GM18907 (cell line): ENCODE measurements at regions not wholly inside any gene's neighbourhood (a gene's known extent, or its start where the extent isn't known, plus 50 kb on each side); places are given as distances from the start of the nearest gene placed in this dataset.
"Not testable (repeated sequence)": the region's sequence is repeated elsewhere in the genome, so short reads cannot be mapped to it uniquely, and the experiment has no call there.

Experiments
- ATAC-seq: cut with Tn5 transposase; IDR thresholded peaks from one replicate; pipeline ENCODE4 v1.9.1; 2021; ENCODE audit warnings: mild to moderate bottlenecking, moderate library complexity; ENCODE audit not compliant: unreplicated experiment

DNA sequence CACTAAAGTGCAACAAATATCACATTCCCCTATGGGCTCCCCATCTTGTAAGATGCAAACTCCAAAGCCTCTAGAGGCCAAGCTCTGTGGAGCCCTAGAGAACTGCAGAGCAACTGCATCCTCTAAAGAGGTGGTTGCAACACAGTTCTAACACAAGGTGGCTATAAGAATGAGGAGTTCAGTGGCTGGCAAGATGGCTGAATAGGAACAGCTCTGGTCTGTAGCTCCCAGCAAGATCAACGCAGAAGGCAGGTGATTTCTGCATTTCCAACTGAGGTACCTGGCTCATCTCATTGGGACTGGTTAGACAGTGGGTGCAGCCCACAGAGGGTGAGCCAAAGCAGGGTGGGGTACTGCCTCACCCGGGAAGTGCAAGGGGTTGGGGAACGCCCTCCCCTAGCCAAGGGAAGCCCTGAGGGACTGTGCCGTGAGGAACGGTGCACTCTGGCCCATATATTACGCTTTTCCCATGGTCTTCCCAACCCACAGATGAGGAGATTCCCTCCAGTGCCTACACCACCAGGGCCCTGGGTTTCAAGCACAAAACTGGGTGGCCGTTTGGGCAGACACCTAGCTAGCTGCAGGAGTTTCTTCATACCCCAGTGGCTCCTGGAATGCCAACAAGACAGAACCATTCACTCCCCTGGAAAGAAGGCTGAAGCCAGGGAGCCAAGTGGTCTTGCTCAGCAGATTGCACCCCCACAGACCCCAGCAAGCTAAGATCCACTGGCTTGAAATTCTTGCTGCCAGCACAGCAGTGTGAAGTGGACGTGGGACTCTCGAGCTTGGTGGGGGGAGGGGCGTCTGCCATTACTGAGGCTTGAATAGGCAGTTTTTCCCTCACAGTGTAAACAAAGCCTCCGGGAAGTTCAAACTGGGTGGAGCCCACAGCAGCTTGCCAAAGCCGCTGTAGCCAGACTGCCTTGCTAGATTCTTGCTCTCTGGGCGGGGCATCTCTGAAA, 188.6 kb upstream of the EGLN3 start:
- not testable (repeated sequence) for ATAC-seq

GRCh38 chr14:34138175-34138574, 187.3 kb upstream of the EGLN3 start:
- ATAC-seq = no peak

- ATAC-seq = no peak
Observed at GRCh38 chr14:34137001-34137745, 186.3 kb upstream of the EGLN3 start.

DNA sequence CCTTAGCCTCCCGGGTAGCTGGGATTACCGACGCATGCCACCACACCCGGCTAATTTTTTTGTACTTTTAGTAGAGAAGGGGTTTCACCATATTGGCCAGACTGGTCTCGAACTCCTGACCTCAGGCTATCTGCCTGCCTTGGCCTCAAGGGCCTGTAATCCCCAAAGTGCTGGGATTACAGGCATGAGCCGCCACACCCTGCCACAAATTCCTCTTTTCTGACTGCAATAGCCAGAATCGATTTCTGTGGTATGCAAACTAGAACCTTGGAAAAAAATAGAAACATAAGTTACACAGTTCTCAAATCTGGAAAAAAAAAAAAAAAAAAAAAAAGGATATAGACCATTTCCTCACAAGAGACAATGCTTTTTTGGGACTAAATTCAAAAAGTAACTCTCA, 184.6 kb upstream of the EGLN3 start:
- ATAC-seq = no peak

- no peak for ATAC-seq
Observed at GRCh38 chr14:34134484-34134883, 183.6 kb upstream of the EGLN3 start.

DNA sequence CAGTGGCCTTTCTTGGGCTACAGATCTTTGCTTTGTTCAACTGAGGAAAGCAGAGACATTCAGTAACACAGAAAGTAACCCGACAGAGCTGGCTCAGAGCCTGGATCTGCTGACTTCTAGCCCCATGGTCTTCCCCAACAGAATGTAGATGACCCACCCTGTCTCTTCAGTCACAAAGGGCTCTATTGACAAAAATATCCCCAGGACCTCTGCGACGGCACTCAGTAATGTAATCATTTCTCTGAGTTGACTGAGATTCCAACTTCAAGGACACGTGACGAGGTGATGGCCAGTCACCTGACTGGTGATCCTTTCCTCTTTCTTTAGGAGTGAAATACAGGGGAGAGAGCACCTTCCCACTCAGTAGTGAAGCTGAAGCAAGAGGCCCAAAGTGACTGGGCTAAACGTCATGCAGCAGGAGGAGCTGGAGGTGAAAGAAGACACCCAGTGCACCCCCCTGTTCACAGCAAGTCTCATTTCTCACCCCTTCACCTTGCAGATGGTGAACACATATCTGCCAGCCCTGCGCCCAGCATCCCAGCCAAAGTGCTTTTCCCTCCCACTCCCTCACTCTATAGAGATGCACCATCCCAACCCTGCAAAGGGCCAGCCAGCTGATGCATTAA, 179.2 kb upstream of the EGLN3 start:
- ATAC-seq = no peak

- no peak for ATAC-seq
Observed at GRCh38 chr14:34128665-34129064, 177.8 kb upstream of the EGLN3 start.

- no peak for ATAC-seq
Observed at GRCh38 chr14:34126586-34126985, 175.7 kb upstream of the EGLN3 start.

- no peak for ATAC-seq
Observed at GRCh38 chr14:34124585-34124984, 173.7 kb upstream of the EGLN3 start.

DNA sequence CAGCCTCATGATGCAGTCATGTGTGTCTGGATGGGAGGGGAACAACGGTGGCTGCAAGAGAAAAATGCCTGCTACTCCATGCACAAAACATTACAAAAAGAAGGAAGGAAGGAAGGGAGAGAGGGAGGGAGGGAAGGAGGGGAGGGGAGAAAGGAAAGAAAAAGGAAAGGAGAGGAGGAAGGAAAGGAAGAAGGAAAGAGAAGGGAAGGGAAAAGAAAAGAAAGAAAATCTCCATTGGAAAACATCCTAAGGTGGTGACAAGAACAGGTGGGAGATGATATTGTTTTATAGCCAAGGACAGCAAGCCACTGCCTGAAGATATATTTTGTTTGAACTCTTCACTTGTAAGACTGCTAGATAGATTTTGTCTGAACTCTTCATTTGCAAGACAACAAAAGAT, 171.8 kb upstream of the EGLN3 start:
- no peak for ATAC-seq

DNA sequence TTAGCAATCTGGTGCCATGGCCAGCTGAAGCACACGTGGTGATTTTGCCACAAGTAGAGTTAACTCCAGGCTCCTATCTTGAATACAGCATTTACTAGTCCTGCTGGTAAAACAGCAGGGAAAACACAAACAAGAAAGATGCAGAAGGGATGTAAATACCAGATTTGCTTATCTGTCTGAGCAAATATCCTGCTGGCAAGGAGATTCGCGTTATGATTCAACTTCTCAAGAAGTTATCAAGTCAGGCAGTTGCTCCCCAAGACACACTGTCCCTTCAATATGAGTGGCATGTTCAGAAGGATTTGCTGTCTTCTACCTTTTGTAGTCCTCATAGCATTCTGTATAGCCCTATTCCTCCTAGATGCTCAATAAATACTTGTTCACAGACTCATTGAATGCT, 171.2 kb upstream of the EGLN3 start:
- ATAC-seq = no peak

- ATAC-seq = no peak
Observed at GRCh38 chr14:34120185-34120977, 169.5 kb upstream of the EGLN3 start.

- no peak for ATAC-seq
Observed at GRCh38 chr14:34119107-34119858, 168.4 kb upstream of the EGLN3 start.

DNA sequence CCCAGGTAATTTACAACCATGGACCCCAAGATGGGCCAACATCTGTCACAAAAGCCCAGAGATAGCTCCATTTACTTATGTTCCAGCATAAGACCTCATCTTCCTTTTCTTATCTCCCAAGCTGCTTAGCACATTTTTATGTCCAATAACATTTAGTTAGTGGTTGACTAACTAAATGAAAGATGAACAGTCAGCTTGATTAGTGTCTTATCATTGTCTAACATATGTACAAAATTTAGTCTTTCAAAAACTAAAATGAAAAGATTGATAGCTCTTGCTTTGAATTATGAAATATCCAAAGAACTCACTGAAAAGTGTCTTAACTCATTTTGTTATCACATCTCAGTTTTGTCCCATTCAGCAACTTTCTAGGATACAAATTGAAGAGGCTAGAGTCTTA, 163.1 kb upstream of the EGLN3 start:
- ATAC-seq = no peak

GRCh38 chr14:34113005-34113511, 162.2 kb upstream of the EGLN3 start:
- ATAC-seq = no peak

GRCh38 chr14:34111953-34112352, 161.1 kb upstream of the EGLN3 start:
- no peak for ATAC-seq

DNA sequence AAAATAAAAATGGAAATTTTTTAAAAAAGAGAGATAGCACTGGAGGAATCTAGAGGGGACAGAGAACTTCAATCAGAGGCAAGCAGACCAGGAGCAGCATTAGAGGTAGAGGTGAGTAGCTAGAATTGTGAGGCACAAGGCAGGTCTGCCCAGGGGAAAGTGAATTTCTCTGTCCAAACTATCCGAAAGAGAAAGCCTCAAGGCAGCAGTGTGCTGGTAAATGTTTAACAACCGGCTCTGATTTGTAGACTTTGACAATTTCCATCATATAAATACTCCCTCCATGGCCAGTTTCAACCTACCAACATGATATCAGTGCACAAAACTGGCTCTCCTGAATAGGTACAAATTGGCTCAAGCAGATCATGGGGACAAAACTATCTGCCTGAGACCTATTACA, 160.6 kb upstream of the EGLN3 start:
- no peak for ATAC-seq

GRCh38 chr14:34110531-34110930, 159.7 kb upstream of the EGLN3 start:
- no peak for ATAC-seq

- no peak for ATAC-seq
Observed at GRCh38 chr14:34107441-34107840, 156.6 kb upstream of the EGLN3 start.

- no peak for ATAC-seq
Observed at GRCh38 chr14:34106310-34106709, 155.4 kb upstream of the EGLN3 start.
